ENCODE measurements at regions not wholly inside any gene's neighbourhood (a gene's known extent, or its start where the extent isn't known, plus 50 kb on each side); places are given as distances from the start of the nearest gene placed in this dataset.

DNA sequence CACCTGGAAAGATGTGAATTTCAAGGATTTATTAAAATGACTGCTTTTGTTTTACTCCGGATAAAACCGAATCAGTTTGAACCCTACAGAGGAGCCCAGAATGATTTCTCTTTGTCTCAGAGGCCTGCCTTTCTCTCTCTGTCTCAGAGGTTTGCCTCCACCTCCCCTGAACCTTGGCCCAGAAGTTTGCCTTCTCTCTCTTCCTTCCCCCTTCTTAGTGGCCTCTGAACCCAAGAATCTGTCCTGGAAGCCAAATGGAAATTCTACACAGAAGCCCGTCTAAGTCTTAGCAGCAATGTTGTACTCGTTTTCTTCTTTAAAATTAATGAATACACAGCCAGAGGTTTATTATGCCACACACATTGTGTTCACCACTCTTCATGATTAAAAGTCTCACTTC, 200.7 kb downstream of the SOCS6 start:
- peak overlapping the region; percentile 30 for H3K4me3 ChIP-seq (ENCODE audit: low read depth, low read length)
- no peak for DNase-seq (ENCODE audit: low read depth)
- TF ChIP-seq, protein P1, sequence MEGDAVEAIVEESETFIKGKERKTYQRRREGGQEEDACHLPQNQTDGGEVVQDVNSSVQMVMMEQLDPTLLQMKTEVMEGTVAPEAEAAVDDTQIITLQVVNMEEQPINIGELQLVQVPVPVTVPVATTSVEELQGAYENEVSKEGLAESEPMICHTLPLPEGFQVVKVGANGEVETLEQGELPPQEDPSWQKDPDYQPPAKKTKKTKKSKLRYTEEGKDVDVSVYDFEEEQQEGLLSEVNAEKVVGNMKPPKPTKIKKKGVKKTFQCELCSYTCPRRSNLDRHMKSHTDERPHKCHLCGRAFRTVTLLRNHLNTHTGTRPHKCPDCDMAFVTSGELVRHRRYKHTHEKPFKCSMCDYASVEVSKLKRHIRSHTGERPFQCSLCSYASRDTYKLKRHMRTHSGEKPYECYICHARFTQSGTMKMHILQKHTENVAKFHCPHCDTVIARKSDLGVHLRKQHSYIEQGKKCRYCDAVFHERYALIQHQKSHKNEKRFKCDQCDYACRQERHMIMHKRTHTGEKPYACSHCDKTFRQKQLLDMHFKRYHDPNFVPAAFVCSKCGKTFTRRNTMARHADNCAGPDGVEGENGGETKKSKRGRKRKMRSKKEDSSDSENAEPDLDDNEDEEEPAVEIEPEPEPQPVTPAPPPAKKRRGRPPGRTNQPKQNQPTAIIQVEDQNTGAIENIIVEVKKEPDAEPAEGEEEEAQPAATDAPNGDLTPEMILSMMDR (IDR thresholded peaks at IDR 0.05; ENCODE audit: low read depth, low read length) = no peak
- TF ChIP-seq, protein P2, sequence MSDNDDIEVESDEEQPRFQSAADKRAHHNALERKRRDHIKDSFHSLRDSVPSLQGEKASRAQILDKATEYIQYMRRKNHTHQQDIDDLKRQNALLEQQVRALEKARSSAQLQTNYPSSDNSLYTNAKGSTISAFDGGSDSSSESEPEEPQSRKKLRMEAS (IDR thresholded peaks at IDR 0.05; ENCODE audit: low read depth, low read length) = no peak
- TF ChIP-seq MYC (IDR thresholded peaks at IDR 0.05; ENCODE audit: low read depth, low read length) (no peak), POLR2A (IDR thresholded peaks at IDR 0.05; ENCODE audit: extremely low read depth, insufficient read length) (no peak)

DNA sequence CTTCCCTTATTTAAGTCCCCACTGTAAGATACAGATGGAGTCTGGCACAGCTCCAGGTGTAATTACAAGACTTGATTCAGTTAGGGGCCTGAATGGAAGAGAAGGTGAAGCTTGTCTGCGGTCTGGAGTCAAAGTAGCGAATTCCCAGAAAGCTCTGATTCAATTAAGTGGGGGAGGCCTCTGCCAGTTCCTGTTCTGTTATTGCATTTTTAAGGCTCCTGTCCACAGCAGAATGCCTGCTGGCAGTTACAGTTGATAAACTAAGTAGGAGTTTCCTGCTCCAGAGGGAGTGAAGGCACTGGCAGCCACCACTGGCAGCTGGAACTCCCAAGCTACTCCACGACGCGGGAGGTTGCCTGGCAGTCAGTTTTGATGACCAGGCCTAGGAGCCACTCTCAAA, 181.1 kb downstream of the SOCS6 start:
- H3K4me3 ChIP-seq (ENCODE audit: low read depth, low read length) = peak overlapping the region; percentile 60

DNA sequence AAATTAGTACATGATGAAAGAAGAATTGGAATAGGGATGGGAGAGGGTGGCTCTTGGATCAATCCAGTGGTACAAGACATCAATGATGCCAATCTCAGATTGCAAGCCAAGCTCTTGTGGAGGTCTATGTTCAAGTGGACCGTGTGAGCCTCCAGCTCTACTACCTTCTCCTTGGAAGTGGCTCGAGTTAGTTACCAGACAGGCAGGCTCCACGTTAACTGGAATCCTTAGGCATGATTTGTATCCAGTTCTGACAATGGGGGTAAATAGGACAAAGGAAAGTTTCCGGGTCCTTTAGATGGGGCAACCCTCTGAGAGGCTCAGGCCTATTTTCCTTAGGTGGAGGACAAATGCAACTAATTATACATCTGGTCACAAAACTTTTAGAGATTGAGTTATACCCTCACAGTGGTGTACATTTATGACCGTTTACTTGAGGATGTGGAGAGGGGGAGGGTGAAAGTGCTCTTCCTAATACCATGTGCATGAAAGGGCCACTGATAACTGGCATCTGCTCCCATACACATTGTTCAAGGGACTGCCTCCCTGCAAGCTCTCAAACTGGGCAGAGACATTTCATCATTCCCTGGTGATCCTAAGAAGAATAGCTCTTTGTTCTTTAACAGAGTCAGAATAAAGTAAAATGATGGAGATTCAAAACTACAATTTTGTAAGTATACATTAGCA, 180.2 kb downstream of the SOCS6 start:
- no peak overlapping the region for H3K4me3 ChIP-seq (ENCODE audit: low read depth, low read length)
- TF ChIP-seq, protein P1 (IDR thresholded peaks at IDR 0.05; ENCODE audit: low read depth, low read length) = no peak
- no peak for TF ChIP-seq MYC (IDR thresholded peaks at IDR 0.05; ENCODE audit: low read depth, low read length)
- TF ChIP-seq, protein P2 (IDR thresholded peaks at IDR 0.05; ENCODE audit: low read depth, low read length) = no peak
- no peak for TF ChIP-seq POLR2A (IDR thresholded peaks at IDR 0.05; ENCODE audit: extremely low read depth, insufficient read length)
- peak; percentile 50 for DNase-seq (ENCODE audit: low read depth)

More for the DNA sequence above, 181.1 kb downstream of the SOCS6 start:
- TF ChIP-seq POLR2A (IDR thresholded peaks at IDR 0.05; ENCODE audit: extremely low read depth, insufficient read length) (no peak), MYC (IDR thresholded peaks at IDR 0.05; ENCODE audit: low read depth, low read length) (no peak)
- TF ChIP-seq, protein P2 (IDR thresholded peaks at IDR 0.05; ENCODE audit: low read depth, low read length) = no peak
- DNase-seq (ENCODE audit: low read depth) = peak; percentile 81

DNA sequence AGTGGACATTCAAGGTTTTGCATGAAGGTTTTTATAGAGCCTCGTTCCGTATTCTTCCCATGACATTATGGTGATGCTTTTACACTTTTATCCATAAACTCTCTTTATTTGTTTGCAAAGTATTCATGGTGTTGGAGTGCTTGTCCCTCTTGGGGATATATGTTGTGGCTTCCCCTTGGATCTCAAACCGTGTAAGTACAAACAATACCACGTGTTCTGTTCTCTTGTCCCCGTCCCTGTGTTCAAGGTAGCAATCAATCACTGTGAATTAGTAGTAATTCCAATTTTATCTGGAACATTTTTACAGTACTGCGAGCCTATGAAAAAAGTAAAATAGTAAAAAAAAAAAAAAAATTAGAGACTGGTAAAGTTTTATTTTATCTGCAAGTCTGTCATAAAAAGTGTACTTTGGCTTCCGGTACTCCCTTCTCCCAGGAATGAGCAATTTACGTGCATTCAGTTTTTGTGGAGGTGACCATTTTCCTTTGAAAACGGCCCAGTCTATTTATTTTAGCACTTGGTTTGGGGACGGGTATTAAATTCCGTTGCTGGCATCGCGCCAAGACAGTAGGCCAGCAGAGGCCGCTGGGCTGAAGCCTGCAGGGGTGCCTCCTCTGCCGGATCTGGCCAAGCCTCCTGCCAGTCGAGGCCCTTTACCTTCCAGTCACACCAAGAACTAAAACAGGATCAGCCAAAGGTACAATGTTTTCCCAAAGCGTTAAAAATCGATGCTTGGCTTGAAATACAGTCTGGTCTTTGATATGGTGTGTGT, 175.7 kb downstream of the SOCS6 start:
- DNase-seq (ENCODE audit: low read depth) = peak; percentile 89
- H3K4me3 ChIP-seq (ENCODE audit: low read depth, low read length) = peak overlapping the region; percentile 47
- TF ChIP-seq, protein P1 (IDR thresholded peaks at IDR 0.05; ENCODE audit: low read depth, low read length) = peak; percentile 30
- no peak for TF ChIP-seq MYC (IDR thresholded peaks at IDR 0.05; ENCODE audit: low read depth, low read length)
- TF ChIP-seq, protein P2 (IDR thresholded peaks at IDR 0.05; ENCODE audit: low read depth, low read length) = peak; percentile 56

DNA sequence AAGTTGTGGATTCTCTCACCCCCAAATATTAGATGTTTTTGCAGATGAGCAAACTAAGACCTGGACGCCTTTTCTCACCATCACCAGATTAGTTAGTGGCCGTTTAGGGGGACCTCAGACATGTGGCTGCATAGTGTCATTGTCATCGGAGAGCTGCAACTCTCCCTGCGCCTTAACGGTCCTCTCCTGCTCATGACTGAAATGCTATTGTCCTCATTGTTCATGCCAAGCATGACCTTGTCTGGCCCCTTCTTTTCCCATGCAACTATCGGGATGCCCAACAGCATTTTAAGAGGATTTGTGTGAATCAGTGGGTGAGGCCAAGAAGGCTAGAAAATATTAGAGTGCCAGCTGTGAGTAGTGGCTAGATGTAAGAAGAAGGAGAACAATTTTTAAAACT, 174.2 kb downstream of the SOCS6 start:
- DNase-seq (ENCODE audit: low read depth) = no peak
- H3K4me3 ChIP-seq (ENCODE audit: low read depth, low read length) = no peak overlapping the region

More for the DNA sequence above, 174.2 kb downstream of the SOCS6 start:
- TF ChIP-seq, protein P2 (IDR thresholded peaks at IDR 0.05; ENCODE audit: low read depth, low read length) = no peak
- TF ChIP-seq, protein P1 (IDR thresholded peaks at IDR 0.05; ENCODE audit: low read depth, low read length) = no peak
- TF ChIP-seq MYC (IDR thresholded peaks at IDR 0.05; ENCODE audit: low read depth, low read length) (no peak), POLR2A (IDR thresholded peaks at IDR 0.05; ENCODE audit: extremely low read depth, insufficient read length) (no peak)

Measured in NB4 (cell line).